HCT116 (cell line): ENCODE measurements at regions not wholly inside any gene's neighbourhood (a gene's known extent, or its start where the extent isn't known, plus 50 kb on each side); places are given as distances from the start of the nearest gene placed in this dataset.

Source experiments
- CTCF ChIP-seq, 3 experiments: fragments of 200-600 bp in 1 of 3; sonication (generic) in 1 of 3; IDR thresholded peaks in 2 of 3; conservative IDR thresholded peaks in 1 of 3; 2 replicates each; pipeline ENCODE4 v1.5.1; 2012 to 2017; ENCODE audit warnings: low read depth in 2 of 3, low read length in 2 of 3, antibody characterized with exemption in 1 of 3, borderline replicate concordance in 1 of 3, control low read depth in 1 of 3, mild to moderate bottlenecking in 1 of 3, mixed read lengths in 1 of 3, mixed run types in 1 of 3, moderate library complexity in 1 of 3; ENCODE audit not compliant: insufficient read depth in 1 of 3
- FOSL1 ChIP-seq: IDR thresholded peaks from 2 replicates; pipeline ENCODE4 v1.6.1; 2012; ENCODE audit warnings: low read depth
- POLR2AphosphoS5 ChIP-seq: IDR thresholded peaks from 2 replicates; pipeline ENCODE4 v1.6.1; 2011; ENCODE audit warnings: mild to moderate bottlenecking, low read depth, low read length, moderate library complexity
- RAD21 ChIP-seq: IDR thresholded peaks from 2 replicates; pipeline ENCODE4 v1.6.1; 2012; ENCODE audit warnings: low read depth, mild to moderate bottlenecking
- ZFX ChIP-seq: fragments of 450-650 bp; IDR thresholded peaks from 2 replicates; pipeline ENCODE4 v1.6.1; 2017

GRCh38 chr3:43791246-43791645 lies 100.5 kb downstream of the ABHD5 start:
- TF ChIP-seq RAD21: no peak
- no peak for TF ChIP-seq FOSL1
- no peak for TF ChIP-seq CTCF (IDR thresholded peaks at IDR 0.05 in 2 of 3, conservative IDR thresholded peaks at IDR 0.05 in 1 of 3; ENCODE audit: borderline replicate concordance in 1 of 3, insufficient read depth in 1 of 3, low read depth in 2 of 3, low read length in 2 of 3)
- no peak for TF ChIP-seq POLR2AphosphoS5
- no peak for TF ChIP-seq ZFX
